HCT116 (cell line): ENCODE measurements at regions not wholly inside any gene's neighbourhood (a gene's known extent, or its start where the extent isn't known, plus 50 kb on each side); places are given as distances from the start of the nearest gene placed in this dataset.

Experiments
- ATAC-seq: fragments of 200-7000 bp; cut with Tn5 transposase; 2 replicates; pipeline ENCODE4 v1.9.1; 2020; ENCODE audit warnings: mild to moderate bottlenecking, moderate library complexity
- BruUV-seq: library from RNA; stranded (reverse); fragments of 400-500 nt; replicated peaks from 2 replicates; lab custom pipeline; 2021; lab: Mats Ljungman, UMichigan
- CTCF ChIA-PET: fragments of 300-600 bp; sonication (Branson Sonifier 250); formaldehyde crosslinking; loops from one replicate; lab custom pipeline; 2021; ENCODE audit warnings: antibody characterized with exemption; lab: Charles Lee
- POLR2A ChIA-PET: fragments of 300-600, 350-600 bp; sonication (Branson Sonifier 250); formaldehyde crosslinking; loops from one replicate; lab custom pipeline; 2021; ENCODE audit warnings: antibody characterized with exemption; lab: Charles Lee
- RAD21 ChIA-PET, 2 experiments: fragments of 300-600 bp; sonication (Branson Sonifier 250); formaldehyde crosslinking; loops; one replicate each; lab custom pipeline; 2023; ENCODE audit warnings: low total read pairs in 2 of 2; ENCODE audit not compliant: uncharacterized antibody in 2 of 2, unreplicated experiment in 2 of 2, low non-redundant PET in 1 of 2; lab: Charles Lee
- DNase-seq: peaks from one replicate; pipeline ENCODE4 v3.0.0-alpha.2; 2010; ENCODE audit warnings: low read depth, low spot score
- H2AFZ ChIP-seq: fragments of 200-600 bp; shearing (Covaris generic), sonication (generic); 2 replicates; pipeline ENCODE4 v1.6.1; 2017; ENCODE audit warnings: low read depth, mixed run types, mixed read lengths, antibody characterized with exemption, low read length; ENCODE audit not compliant: poor library complexity, severe bottlenecking
- H3K27ac ChIP-seq: 2 replicates; pipeline ENCODE4 v1.5.1; 2012; ENCODE audit warnings: low read depth, low read length
- H3K27me3 ChIP-seq: fragments of 200-600 bp; sonication (generic); 2 replicates; pipeline ENCODE4 v1.6.1; 2016; ENCODE audit warnings: mixed run types, low read length, mixed read lengths; ENCODE audit not compliant: insufficient read depth
- H3K36me3 ChIP-seq, 2 experiments: fragments of 200-500 bp in 1 of 2; fragments of 200-600 bp in 1 of 2; sonication (Bioruptor generic) in 1 of 2; sonication (generic) in 1 of 2; 2 replicates each; pipeline versions ENCODE4 v1.5.1 to v1.6.1; 2014 to 2016; ENCODE audit warnings: low read length in 2 of 2, inconsistent platforms in 1 of 2, mixed read lengths in 1 of 2, mixed run types in 1 of 2; ENCODE audit not compliant: insufficient read depth in 2 of 2, control insufficient read depth in 1 of 2
- H3K4me1 ChIP-seq, 2 experiments: fragments of 200-600 bp in 1 of 2; sonication (generic) in 1 of 2; 2 replicates each; pipeline versions ENCODE4 v1.5.1 to v1.6.1; 2012 to 2017; ENCODE audit warnings: low read length in 2 of 2, inconsistent platforms in 1 of 2, mild to moderate bottlenecking in 1 of 2, mixed read lengths in 1 of 2, mixed run types in 1 of 2, moderate library complexity in 1 of 2; ENCODE audit not compliant: insufficient read depth in 2 of 2, control insufficient read depth in 1 of 2
- H3K4me2 ChIP-seq: fragments of 200-600 bp; sonication (generic); 2 replicates; pipeline ENCODE4 v1.6.1; 2017; ENCODE audit warnings: mixed run types, low read length, mixed read lengths
- H3K4me3 ChIP-seq, 2 experiments: fragments of 200-600 bp in 1 of 2; sonication (generic) in 1 of 2; replicated peaks in 1 of 2; 2 replicates each; pipeline ENCODE4 v1.5.1; 2011 to 2016; ENCODE audit warnings: low read length in 2 of 2, control low read depth in 1 of 2, low read depth in 1 of 2, mild to moderate bottlenecking in 1 of 2, mixed read lengths in 1 of 2, mixed run types in 1 of 2
- H3K79me2 ChIP-seq: fragments of 200-600 bp; sonication (generic); 2 replicates; pipeline ENCODE4 v1.6.1; 2017; ENCODE audit warnings: mild to moderate bottlenecking, mixed run types, low read length, moderate library complexity, mixed read lengths; ENCODE audit not compliant: insufficient read depth
- H3K9ac ChIP-seq: fragments of 200-600 bp; sonication (generic); 2 replicates; pipeline ENCODE4 v1.6.1; 2016; ENCODE audit warnings: low read length, mixed read lengths
- H3K9me2 ChIP-seq: fragments of 200-600 bp; sonication (generic), shearing (Covaris generic); 2 replicates; pipeline ENCODE4 v1.6.1; 2017; ENCODE audit warnings: mixed run types, mild to moderate bottlenecking, moderate library complexity; ENCODE audit not compliant: insufficient read depth
- H3K9me3 ChIP-seq, 2 experiments: fragments of 200-500 bp in 1 of 2; fragments of 200-600 bp in 1 of 2; sonication (Bioruptor generic) in 1 of 2; sonication (generic) in 1 of 2; 2 replicates each; pipeline ENCODE4 v1.6.1; 2014 to 2017; ENCODE audit warnings: low read length in 2 of 2, mixed read lengths in 2 of 2, inconsistent platforms in 1 of 2, low read depth in 1 of 2, mild to moderate bottlenecking in 1 of 2, mixed run types in 1 of 2, moderate library complexity in 1 of 2; ENCODE audit not compliant: control insufficient read depth in 1 of 2, insufficient read depth in 1 of 2
- H4K20me1 ChIP-seq: fragments of 200-600 bp; sonication (generic), shearing (Covaris generic); 2 replicates; pipeline ENCODE4 v1.6.1; 2017; ENCODE audit warnings: mixed run types, mild to moderate bottlenecking, moderate library complexity; ENCODE audit not compliant: insufficient read depth
- CBX3 ChIP-seq: IDR thresholded peaks from 2 replicates; pipeline ENCODE4 v1.6.1; 2012; ENCODE audit warnings: low read depth
- CTCF ChIP-seq, 3 experiments: fragments of 200-600 bp in 1 of 3; sonication (generic) in 1 of 3; IDR thresholded peaks in 2 of 3; conservative IDR thresholded peaks in 1 of 3; 2 replicates each; pipeline ENCODE4 v1.5.1; 2012 to 2017; ENCODE audit warnings: low read depth in 2 of 3, low read length in 2 of 3, antibody characterized with exemption in 1 of 3, borderline replicate concordance in 1 of 3, control low read depth in 1 of 3, mild to moderate bottlenecking in 1 of 3, mixed read lengths in 1 of 3, mixed run types in 1 of 3, moderate library complexity in 1 of 3; ENCODE audit not compliant: insufficient read depth in 1 of 3
- EGR1 ChIP-seq: IDR thresholded peaks from 2 replicates; pipeline ENCODE4 v1.6.1; 2012; ENCODE audit warnings: low read depth
- EZH2 ChIP-seq: fragments of 200-600 bp; sonication (generic); IDR thresholded peaks from 2 replicates; pipeline ENCODE4 v1.6.1; 2017; ENCODE audit warnings: antibody characterized with exemption, mixed run types
- EZH2phosphoT487 ChIP-seq: fragments of 200-600 bp; IDR thresholded peaks from 2 replicates; pipeline ENCODE4 v1.6.1; 2018; ENCODE audit warnings: antibody characterized with exemption, borderline replicate concordance
- FOSL1 ChIP-seq: IDR thresholded peaks from 2 replicates; pipeline ENCODE4 v1.6.1; 2012; ENCODE audit warnings: low read depth
- JUND ChIP-seq: IDR thresholded peaks from 2 replicates; pipeline ENCODE4 v1.6.1; 2012
- MAX ChIP-seq: IDR thresholded peaks from 2 replicates; pipeline ENCODE4 v1.6.1; 2012
- RAD21 ChIP-seq: IDR thresholded peaks from 2 replicates; pipeline ENCODE4 v1.6.1; 2012; ENCODE audit warnings: low read depth, mild to moderate bottlenecking
- REST ChIP-seq: IDR thresholded peaks from 2 replicates; pipeline ENCODE4 v1.6.1; 2012; ENCODE audit warnings: low read depth
- SP1 ChIP-seq: IDR thresholded peaks from 2 replicates; pipeline ENCODE4 v1.6.1; 2012; ENCODE audit warnings: low read depth
- SRF ChIP-seq: IDR thresholded peaks from 2 replicates; pipeline ENCODE4 v1.6.1; 2012; ENCODE audit warnings: low read depth
- TCF7L2 ChIP-seq: IDR thresholded peaks from 2 replicates; pipeline ENCODE4 v1.7.0; 2011; ENCODE audit warnings: borderline replicate concordance, inconsistent platforms; ENCODE audit not compliant: insufficient read depth, insufficient read length; ENCODE audit errors: extremely low read depth
- ZFX ChIP-seq: fragments of 450-650 bp; IDR thresholded peaks from 2 replicates; pipeline ENCODE4 v1.6.1; 2017
- intact Hi-C: fragments of 100-400 bp; cut with micrococcal nuclease; formaldehyde crosslinking; loops from 2 replicates; pipeline ENCODE4 v1.10.0; 2022

- no peaks in the 10 kb centered on the region for H3K9me2 ChIP-seq
- no peaks in the 10 kb centered on the region for H3K36me3 ChIP-seq
- H2AFZ ChIP-seq = no peak overlapping the region
- H3K79me2 ChIP-seq = no peaks in the 10 kb centered on the region
- H3K4me3 ChIP-seq = no peak overlapping the region
- RAD21 ChIA-PET = no interaction called here
- no peak for TF ChIP-seq RAD21
- no peak for TF ChIP-seq EGR1
- no peak for TF ChIP-seq CBX3
- no peak for TF ChIP-seq EZH2phosphoT487
- no peak for TF ChIP-seq EZH2
- TF ChIP-seq SRF = no peak
- no peak for TF ChIP-seq TCF7L2
- TF ChIP-seq MAX = no peak
- no peak for TF ChIP-seq SP1
- DNase-seq = no peak
- no peak for ATAC-seq
- no peak overlapping the region for H3K9ac ChIP-seq
- intact Hi-C loops = no loop called here
- no peaks in the 10 kb centered on the region for H3K27me3 ChIP-seq
- POLR2A ChIA-PET = no interaction called here
- no peak overlapping the region for H3K4me2 ChIP-seq
- no TSS peak for BruUV-seq
- CTCF ChIA-PET = no interaction called here
- peaks cover 0 to 17% of the 10 kb centered on the region in 2 experiments; a peak in 2 of 4 replicates for H3K9me3 ChIP-seq
- no peak overlapping the region for H3K27ac ChIP-seq
- no peaks in the 10 kb centered on the region for H3K4me1 ChIP-seq
- H4K20me1 ChIP-seq = no peaks in the 10 kb centered on the region
Measured at GRCh38 chr19:20320191-20320590, 153.2 kb downstream of the ZNF486 start.

- no peak overlapping the region for H2AFZ ChIP-seq
- no peaks in the 10 kb centered on the region for H3K9me2 ChIP-seq
- no peaks in the 10 kb centered on the region for H3K79me2 ChIP-seq
- H4K20me1 ChIP-seq = no peaks in the 10 kb centered on the region
- no peaks in the 10 kb centered on the region for H3K36me3 ChIP-seq
- H3K9ac ChIP-seq = no peak overlapping the region
- DNase-seq (no peak), ATAC-seq (no peak)
- no peak overlapping the region for H3K4me2 ChIP-seq
- peaks cover 0 to 14% of the 10 kb centered on the region in 2 experiments; a peak in 2 of 4 replicates for H3K9me3 ChIP-seq
- intact Hi-C loops = no loop called here
- H3K27me3 ChIP-seq = no peaks in the 10 kb centered on the region
- ChIA-PET RAD21 (no interaction called here), CTCF (no interaction called here), POLR2A (no interaction called here)
- no TSS peak for BruUV-seq
- TF ChIP-seq FOSL1 (no peak), EZH2 (no peak), REST (no peak), EZH2phosphoT487 (no peak), SRF (no peak), JUND (no peak), CTCF (IDR thresholded peaks at IDR 0.05 in 2 of 3, conservative IDR thresholded peaks at IDR 0.05 in 1 of 3; ENCODE audit: borderline replicate concordance in 1 of 3, insufficient read depth in 1 of 3, low read depth in 2 of 3, low read length in 2 of 3) (no peak), ZFX (no peak), MAX (no peak)
- no peaks in the 10 kb centered on the region for H3K4me1 ChIP-seq
- H3K27ac ChIP-seq = no peak overlapping the region
- H3K4me3 ChIP-seq = no peak overlapping the region
Measured at GRCh38 chr19:20318616-20319015, 151.6 kb downstream of the ZNF486 start.
